RWPE1 (cell line): ENCODE measurements at regions not wholly inside any gene's neighbourhood (a gene's known extent, or its start where the extent isn't known, plus 50 kb on each side); places are given as distances from the start of the nearest gene placed in this dataset.
A peak's percentile ranks its signal among the peaks of the same experiment; 100 is the strongest.

ENCODE experiments used
- CTCF ChIA-PET: fragments of 350-600 bp; sonication (Branson Sonifier 250); formaldehyde crosslinking; extraction: SDS; loops from one replicate; lab custom pipeline; 2021; lab: Yijun Ruan, JAX
- POLR2A ChIA-PET: fragments of 400-600 bp; formaldehyde crosslinking; extraction: SDS; loops from one replicate; lab custom pipeline; 2020; ENCODE audit warnings: antibody characterized with exemption; ENCODE audit not compliant: low non-redundant PET; lab: Yijun Ruan, JAX
- DNase-seq: peaks from one replicate; pipeline ENCODE4 v3.0.0; 2012; ENCODE audit warnings: low spot score
- H3K27ac ChIP-seq: fragments of 450-650 bp; 2 replicates; pipeline ENCODE4 v1.5.1; 2017
- TF ChIP-seq, protein P1 (sequence below): fragments of 450-650 bp; conservative IDR thresholded peaks from 2 replicates; pipeline ENCODE4 v1.5.1; 2017; ENCODE audit warnings: low read depth, mild to moderate bottlenecking

DNA sequence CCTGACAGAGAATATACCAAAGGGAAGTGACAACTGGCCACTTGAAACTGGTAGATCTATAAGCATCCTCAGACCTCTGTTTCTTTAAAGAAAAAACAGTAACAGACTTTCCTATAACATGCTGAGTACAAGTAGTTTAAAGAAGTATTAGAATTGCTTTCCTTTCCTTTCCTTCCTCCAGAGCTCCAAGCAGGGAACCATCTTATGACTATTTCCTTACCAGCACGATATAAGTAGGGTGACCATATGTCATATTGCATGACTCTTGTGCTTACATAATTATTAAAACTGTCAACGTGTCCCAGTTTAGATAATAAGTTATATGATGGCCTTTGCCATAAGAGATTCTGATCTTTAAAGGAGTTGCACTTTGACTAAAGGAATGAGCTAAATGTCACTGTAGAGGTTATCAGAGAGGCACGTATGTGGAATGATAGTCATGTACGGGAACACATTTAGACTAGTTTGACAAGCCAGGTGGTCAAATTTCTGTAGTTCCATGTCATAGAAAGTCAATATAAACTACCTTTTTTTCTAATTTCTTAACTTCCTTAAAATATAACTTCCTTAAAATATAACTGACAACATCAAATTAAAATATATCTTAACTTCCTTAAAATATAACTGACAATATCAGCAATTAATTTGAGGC lies 212.7 kb upstream of the CD180 start:
- ChIA-PET POLR2A (no interaction called here), CTCF (no interaction called here)
- H3K27ac ChIP-seq: no peak overlapping the region
- TF ChIP-seq, protein P1, sequence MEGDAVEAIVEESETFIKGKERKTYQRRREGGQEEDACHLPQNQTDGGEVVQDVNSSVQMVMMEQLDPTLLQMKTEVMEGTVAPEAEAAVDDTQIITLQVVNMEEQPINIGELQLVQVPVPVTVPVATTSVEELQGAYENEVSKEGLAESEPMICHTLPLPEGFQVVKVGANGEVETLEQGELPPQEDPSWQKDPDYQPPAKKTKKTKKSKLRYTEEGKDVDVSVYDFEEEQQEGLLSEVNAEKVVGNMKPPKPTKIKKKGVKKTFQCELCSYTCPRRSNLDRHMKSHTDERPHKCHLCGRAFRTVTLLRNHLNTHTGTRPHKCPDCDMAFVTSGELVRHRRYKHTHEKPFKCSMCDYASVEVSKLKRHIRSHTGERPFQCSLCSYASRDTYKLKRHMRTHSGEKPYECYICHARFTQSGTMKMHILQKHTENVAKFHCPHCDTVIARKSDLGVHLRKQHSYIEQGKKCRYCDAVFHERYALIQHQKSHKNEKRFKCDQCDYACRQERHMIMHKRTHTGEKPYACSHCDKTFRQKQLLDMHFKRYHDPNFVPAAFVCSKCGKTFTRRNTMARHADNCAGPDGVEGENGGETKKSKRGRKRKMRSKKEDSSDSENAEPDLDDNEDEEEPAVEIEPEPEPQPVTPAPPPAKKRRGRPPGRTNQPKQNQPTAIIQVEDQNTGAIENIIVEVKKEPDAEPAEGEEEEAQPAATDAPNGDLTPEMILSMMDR: no peak
- DNase-seq: no peak

DNA sequence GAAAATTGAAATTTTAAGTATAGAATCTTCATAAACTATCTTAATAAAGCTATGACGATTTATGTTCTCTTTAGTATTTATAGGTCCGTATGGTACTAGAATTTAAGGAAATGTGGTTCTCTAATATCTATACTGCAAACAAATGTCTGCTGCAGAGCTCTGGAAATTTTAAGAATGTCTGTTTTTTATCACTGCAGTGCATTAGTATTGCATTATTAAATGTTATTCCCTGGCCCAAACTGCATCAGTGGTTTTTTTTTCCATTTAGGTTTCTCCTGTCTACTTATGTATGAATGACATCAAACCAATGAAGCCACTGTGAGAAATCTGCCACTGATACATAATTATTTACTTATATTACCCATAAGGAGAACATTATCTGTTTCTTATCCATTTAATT lies 211.4 kb upstream of the CD180 start:
- POLR2A ChIA-PET: no interaction called here
- TF ChIP-seq, protein P1: no peak
- CTCF ChIA-PET: interaction anchor here (0.6 to 0.7 kb wide), 2 partner anchors 265 to 796 kb away, joined by 3 to 8 read pairs; no protein-coding TSS in a partner anchor
- no peak for DNase-seq
- H3K27ac ChIP-seq: no peak overlapping the region

DNA sequence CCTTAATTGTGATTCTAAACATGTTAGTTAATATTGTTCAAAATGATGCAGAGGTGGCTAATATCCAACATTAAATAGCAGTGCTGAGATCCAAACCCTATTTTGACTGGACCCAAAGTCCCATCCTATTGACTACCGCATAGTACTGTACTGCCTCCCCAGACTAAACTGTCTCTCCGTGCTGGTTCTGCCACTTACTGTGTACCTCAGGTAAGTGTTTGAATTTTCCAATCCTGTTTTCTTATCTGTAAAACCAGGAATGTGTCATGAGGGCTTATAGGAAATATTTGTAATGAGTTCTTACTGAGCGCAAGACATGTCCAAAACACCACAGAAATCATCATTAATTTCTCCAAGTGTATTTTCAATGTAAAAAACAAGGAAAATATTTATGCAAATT lies 209.2 kb upstream of the CD180 start:
- H3K27ac ChIP-seq: no peak overlapping the region
- ChIA-PET CTCF (interaction anchor here (0.6 kb wide), 1 partner anchor 108 kb away, joined by 5 read pairs; no protein-coding TSS in a partner anchor), POLR2A (no interaction called here)
- DNase-seq: no peak
- TF ChIP-seq, protein P1: no peak

DNA sequence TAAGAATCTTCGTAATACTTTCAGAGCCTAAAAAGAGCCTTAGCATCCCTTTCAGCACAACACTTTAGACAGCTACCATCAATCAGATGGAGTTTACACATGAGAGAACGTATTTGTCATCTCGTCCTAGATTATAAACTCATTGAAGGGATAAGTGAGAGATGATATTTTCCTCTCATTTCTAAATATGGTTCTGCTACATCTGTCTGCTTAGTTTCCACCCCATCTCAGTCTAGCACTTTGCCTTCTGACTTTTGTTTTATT lies 208.4 kb upstream of the CD180 start:
- TF ChIP-seq, protein P1: no peak
- ChIA-PET CTCF (interaction anchor here (0.7 kb wide), 1 partner anchor 173 kb away, joined by 3 read pairs; no protein-coding TSS in a partner anchor), POLR2A (no interaction called here)
- H3K27ac ChIP-seq: no peak overlapping the region
- no peak for DNase-seq

DNA sequence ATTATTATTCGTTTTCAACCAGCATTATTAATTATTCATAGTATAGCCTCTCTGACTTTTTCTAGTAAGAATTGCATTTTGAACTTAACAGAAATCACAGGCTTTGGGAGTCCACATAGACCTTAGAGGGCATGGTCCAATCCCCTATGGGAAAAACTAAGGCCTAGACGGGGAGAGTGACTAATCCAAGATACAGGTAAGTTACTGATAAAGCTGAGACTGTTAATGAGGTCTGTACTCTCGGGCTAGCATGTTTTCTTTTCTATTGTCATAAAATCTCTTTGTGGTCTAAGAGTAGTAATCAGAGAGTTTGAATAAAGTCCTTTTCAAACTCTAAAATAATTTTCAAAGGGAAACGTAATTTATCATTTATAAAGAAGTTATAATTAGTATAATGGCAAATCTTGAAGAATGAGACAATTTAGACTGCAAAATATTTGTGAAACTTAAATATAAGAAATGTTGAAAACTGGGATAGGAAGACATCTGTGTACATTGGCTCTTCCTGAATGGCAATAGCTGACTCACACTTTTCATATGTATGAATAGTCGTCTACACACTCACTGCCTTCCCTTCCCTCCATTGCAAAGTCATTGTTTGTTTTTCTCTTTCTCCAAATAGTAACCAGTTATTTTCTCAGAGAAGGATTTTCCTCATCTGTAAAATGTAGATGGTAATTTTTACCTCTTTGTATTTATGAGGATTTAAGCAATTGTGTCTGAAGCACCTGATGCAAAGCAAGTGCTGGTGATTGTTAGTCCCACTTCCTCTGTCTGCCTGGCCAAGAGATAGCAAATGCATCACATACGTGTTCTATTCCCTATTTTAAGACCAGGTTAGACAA lies 207.9 kb upstream of the CD180 start:
- ChIA-PET CTCF (interaction anchor here (0.7 kb wide), 1 partner anchor 174 kb away, joined by 3 read pairs; no protein-coding TSS in a partner anchor), POLR2A (no interaction called here)
- H3K27ac ChIP-seq: no peak overlapping the region
- TF ChIP-seq, protein P1: no peak
- DNase-seq: peak; percentile 60

DNA sequence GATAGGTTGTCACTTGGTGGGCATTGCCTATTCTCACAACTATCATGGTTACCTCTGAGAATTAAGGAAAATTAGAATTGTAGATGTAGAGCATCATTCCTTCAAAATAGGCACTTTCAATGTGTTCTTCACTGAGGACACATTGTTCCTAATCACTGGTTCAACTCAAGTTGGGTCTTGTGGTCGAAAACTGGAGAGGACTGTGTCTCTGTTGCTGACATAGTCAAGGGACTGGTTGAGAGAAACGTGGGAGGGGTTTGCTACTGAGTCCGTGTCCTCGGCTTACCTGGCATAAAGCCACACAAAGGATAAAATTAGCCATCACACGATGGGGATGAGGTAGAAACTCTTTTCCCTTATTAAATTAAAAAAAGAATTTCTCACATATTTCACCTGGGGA lies 205.9 kb upstream of the CD180 start:
- ChIA-PET POLR2A (no interaction called here), CTCF (no interaction called here)
- no peak for DNase-seq
- H3K27ac ChIP-seq: no peak overlapping the region
- TF ChIP-seq, protein P1: no peak
